ENCODE measurements at regions not wholly inside any gene's neighbourhood (a gene's known extent, or its start where the extent isn't known, plus 50 kb on each side); places are given as distances from the start of the nearest gene placed in this dataset.

DNA sequence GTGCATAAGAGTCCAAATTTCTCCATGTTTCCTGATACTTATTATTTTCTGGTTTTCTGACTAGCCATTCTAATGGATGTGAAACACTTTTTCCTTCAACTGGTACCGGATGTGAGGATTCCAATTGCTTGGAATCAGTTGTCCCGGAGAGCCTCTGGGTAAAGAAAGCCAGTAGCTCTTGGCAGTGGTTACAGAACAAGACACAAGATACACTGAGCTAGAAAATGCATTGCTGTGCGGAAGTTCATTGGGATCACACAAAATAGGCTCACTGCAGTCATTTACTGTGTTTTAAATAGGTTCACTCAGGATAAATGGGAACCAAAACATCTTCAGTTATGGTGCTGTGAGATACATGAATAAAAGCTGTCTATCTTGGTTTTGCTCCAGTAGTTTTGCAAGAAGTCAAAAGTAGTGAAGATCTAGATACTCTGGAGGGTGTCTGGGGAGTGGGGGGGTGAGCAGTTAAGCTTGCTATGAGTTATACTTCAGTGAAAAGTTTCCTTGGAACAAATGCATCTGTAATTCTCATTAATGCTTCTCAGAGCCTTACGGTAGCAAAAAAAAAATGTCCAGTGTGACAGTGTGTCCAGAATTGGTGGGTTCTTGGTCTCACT lies 54.4 kb upstream of the RNF182 start:
- Histone ChIP-seq H3F3A (ENCODE audit: insufficient read depth, low read length) (no peaks in the 10 kb centered on the region), H2AFZ (ENCODE audit: low read length) (no peak overlapping the region), H3K4me3 (ENCODE audit: low read length) (no peak overlapping the region), H3K9ac (ENCODE audit: low read length) (no peak overlapping the region), H3K4me1 (ENCODE audit: low read length) (no peaks in the 10 kb centered on the region), H3K9me2 (replicated peaks; ENCODE audit: insufficient read depth, low read length) (no peaks in the 10 kb centered on the region), H4K20me1 (ENCODE audit: insufficient read depth, low read length) (no peaks in the 10 kb centered on the region), H3K27ac (ENCODE audit: low read length) (no peak overlapping the region), H3K36me3 (replicated peaks; ENCODE audit: insufficient read depth, low read length) (no peaks in the 10 kb centered on the region), H3K79me2 (ENCODE audit: low read length) (no peaks in the 10 kb centered on the region), H3K9me3 (replicated peaks; ENCODE audit: insufficient read depth, low read length) (no peaks in the 10 kb centered on the region), H3K27me3 (replicated peaks; ENCODE audit: insufficient read depth, low read length) (no peaks in the 10 kb centered on the region), H3K4me2 (ENCODE audit: low read depth, low read length) (no peak overlapping the region)
- TF ChIP-seq EZH2 (optimal IDR thresholded peaks at IDR 0.05; ENCODE audit: low read depth, low read length) (no peak), EZH2phosphoT487 (IDR thresholded peaks at IDR 0.05; ENCODE audit: low read length) (no peak)
- TF ChIP-seq, protein P1, sequence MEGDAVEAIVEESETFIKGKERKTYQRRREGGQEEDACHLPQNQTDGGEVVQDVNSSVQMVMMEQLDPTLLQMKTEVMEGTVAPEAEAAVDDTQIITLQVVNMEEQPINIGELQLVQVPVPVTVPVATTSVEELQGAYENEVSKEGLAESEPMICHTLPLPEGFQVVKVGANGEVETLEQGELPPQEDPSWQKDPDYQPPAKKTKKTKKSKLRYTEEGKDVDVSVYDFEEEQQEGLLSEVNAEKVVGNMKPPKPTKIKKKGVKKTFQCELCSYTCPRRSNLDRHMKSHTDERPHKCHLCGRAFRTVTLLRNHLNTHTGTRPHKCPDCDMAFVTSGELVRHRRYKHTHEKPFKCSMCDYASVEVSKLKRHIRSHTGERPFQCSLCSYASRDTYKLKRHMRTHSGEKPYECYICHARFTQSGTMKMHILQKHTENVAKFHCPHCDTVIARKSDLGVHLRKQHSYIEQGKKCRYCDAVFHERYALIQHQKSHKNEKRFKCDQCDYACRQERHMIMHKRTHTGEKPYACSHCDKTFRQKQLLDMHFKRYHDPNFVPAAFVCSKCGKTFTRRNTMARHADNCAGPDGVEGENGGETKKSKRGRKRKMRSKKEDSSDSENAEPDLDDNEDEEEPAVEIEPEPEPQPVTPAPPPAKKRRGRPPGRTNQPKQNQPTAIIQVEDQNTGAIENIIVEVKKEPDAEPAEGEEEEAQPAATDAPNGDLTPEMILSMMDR (IDR thresholded peaks at IDR 0.05; ENCODE audit: low read length) = no peak
- no peak for DNase-seq

GRCh38 chr6:13868236-13868635 lies 53.9 kb upstream of the MCUR1 start:
- no peaks in the 10 kb centered on the region for H3K27me3 ChIP-seq (replicated peaks; ENCODE audit: insufficient read depth, low read length)
- no peaks in the 10 kb centered on the region for H3K79me2 ChIP-seq (ENCODE audit: low read length)
- H3K27ac ChIP-seq (ENCODE audit: low read length) = no peak overlapping the region
- H3K36me3 ChIP-seq (replicated peaks; ENCODE audit: insufficient read depth, low read length) = no peaks in the 10 kb centered on the region
- no peak overlapping the region for H3K9ac ChIP-seq (ENCODE audit: low read length)
- no peak for TF ChIP-seq EZH2phosphoT487 (IDR thresholded peaks at IDR 0.05; ENCODE audit: low read length)
- TF ChIP-seq, protein P1 (IDR thresholded peaks at IDR 0.05; ENCODE audit: low read length) = no peak
- TF ChIP-seq EZH2 (optimal IDR thresholded peaks at IDR 0.05; ENCODE audit: low read depth, low read length) = no peak
- no peaks in the 10 kb centered on the region; the same call in 1 of the 2 replicates for H3K4me1 ChIP-seq (ENCODE audit: low read length)
- no peak overlapping the region for H3K4me2 ChIP-seq (ENCODE audit: low read depth, low read length)
- no peaks in the 10 kb centered on the region for H3F3A ChIP-seq (ENCODE audit: insufficient read depth, low read length)
- no peak overlapping the region for H2AFZ ChIP-seq (ENCODE audit: low read length)
- H4K20me1 ChIP-seq (ENCODE audit: insufficient read depth, low read length) = no peaks in the 10 kb centered on the region
- no peaks in the 10 kb centered on the region for H3K9me3 ChIP-seq (replicated peaks; ENCODE audit: insufficient read depth, low read length)
- DNase-seq = no peak
- no peak overlapping the region for H3K4me3 ChIP-seq (ENCODE audit: low read length)
- H3K9me2 ChIP-seq (replicated peaks; ENCODE audit: insufficient read depth, low read length) = no peaks in the 10 kb centered on the region

- no peaks in the 10 kb centered on the region for H3K79me2 ChIP-seq (ENCODE audit: low read length)
- H3K27ac ChIP-seq (ENCODE audit: low read length) = no peak overlapping the region
- H3K36me3 ChIP-seq (replicated peaks; ENCODE audit: insufficient read depth, low read length) = no peaks in the 10 kb centered on the region
- H3F3A ChIP-seq (ENCODE audit: insufficient read depth, low read length) = no peaks in the 10 kb centered on the region
- no peak overlapping the region for H3K4me3 ChIP-seq (ENCODE audit: low read length)
- H3K9ac ChIP-seq (ENCODE audit: low read length) = no peak overlapping the region
- DNase-seq = no peak
- no peaks in the 10 kb centered on the region for H3K27me3 ChIP-seq (replicated peaks; ENCODE audit: insufficient read depth, low read length)
- no peaks in the 10 kb centered on the region for H3K9me2 ChIP-seq (replicated peaks; ENCODE audit: insufficient read depth, low read length)
- H3K4me1 ChIP-seq (ENCODE audit: low read length) = no peaks in the 10 kb centered on the region; the same call in 1 of the 2 replicates
- no peak overlapping the region for H2AFZ ChIP-seq (ENCODE audit: low read length)
- no peaks in the 10 kb centered on the region for H4K20me1 ChIP-seq (ENCODE audit: insufficient read depth, low read length)
- TF ChIP-seq, protein P1 (IDR thresholded peaks at IDR 0.05; ENCODE audit: low read length) = no peak
- TF ChIP-seq EZH2 (optimal IDR thresholded peaks at IDR 0.05; ENCODE audit: low read depth, low read length) = no peak
- TF ChIP-seq EZH2phosphoT487 (IDR thresholded peaks at IDR 0.05; ENCODE audit: low read length) = no peak
- H3K4me2 ChIP-seq (ENCODE audit: low read depth, low read length) = no peak overlapping the region
- H3K9me3 ChIP-seq (replicated peaks; ENCODE audit: insufficient read depth, low read length) = no peaks in the 10 kb centered on the region
Measured at GRCh38 chr6:13866301-13866700, 51.9 kb upstream of the MCUR1 start.

Measured in MM.1S (cell line).